Liver (tissue), 8 donors: ENCODE measurements at regions not wholly inside any gene's neighbourhood (a gene's known extent, or its start where the extent isn't known, plus 50 kb on each side); places are given as distances from the start of the nearest gene placed in this dataset.

Experiments
- DNase-seq: peaks from one replicate; pipeline ENCODE4 v3.0.0-alpha.2; 2017; ENCODE audit warnings: low spot score
- H3K27ac ChIP-seq, 2 donors: one replicate each; pipeline ENCODE4 v1.7.0; 2013; ENCODE audit warnings: inconsistent platforms in 2 of 2, low read length in 2 of 2, control low read depth in 1 of 2, low read depth in 1 of 2, mild to moderate bottlenecking in 1 of 2
- H3K27me3 ChIP-seq, 4 donors: one replicate each; pipeline versions ENCODE4 v1.6.1 to v1.7.0; 2013; ENCODE audit warnings: low read length in 3 of 4, inconsistent platforms in 1 of 4, mild to moderate bottlenecking in 1 of 4, moderate library complexity in 1 of 4; ENCODE audit not compliant: control insufficient read depth in 4 of 4, insufficient read depth in 4 of 4
- H3K36me3 ChIP-seq, 4 donors: one replicate each; pipeline versions ENCODE4 v1.6.1 to v1.7.0; 2013; ENCODE audit warnings: low read length in 3 of 4, mild to moderate bottlenecking in 3 of 4, low read depth in 1 of 4, moderate library complexity in 1 of 4; ENCODE audit not compliant: control insufficient read depth in 4 of 4, insufficient read depth in 3 of 4
- H3K4me1 ChIP-seq, 4 donors: one replicate each; pipeline versions ENCODE4 v1.6.1 to v1.7.0; 2013; ENCODE audit warnings: low read length in 3 of 4, mild to moderate bottlenecking in 3 of 4, moderate library complexity in 1 of 4; ENCODE audit not compliant: control insufficient read depth in 4 of 4, insufficient read depth in 4 of 4
- H3K4me3 ChIP-seq, 3 donors: one replicate each; pipeline versions ENCODE4 v1.6.1 to v1.7.0; 2013; ENCODE audit warnings: low read length in 3 of 3, control low read depth in 1 of 3, low read depth in 1 of 3, mild to moderate bottlenecking in 1 of 3
- H3K9ac ChIP-seq, 2 donors: one replicate each; pipeline ENCODE4 v1.7.0; 2013; ENCODE audit warnings: low read length in 2 of 2, mild to moderate bottlenecking in 2 of 2, moderate library complexity in 2 of 2, control low read depth in 1 of 2, low read depth in 1 of 2
- H3K9me3 ChIP-seq, 4 donors: one replicate each; pipeline versions ENCODE4 v1.6.1 to v1.7.0; 2013; ENCODE audit warnings: low read length in 3 of 4; ENCODE audit not compliant: control insufficient read depth in 4 of 4
- CTCF ChIP-seq: fragments of 150-350 bp; IDR thresholded peaks from 2 replicates; pipeline ENCODE4 v1.5.1; 2017; ENCODE audit warnings: improper control_type of control experiment, low read depth, low read length; ENCODE audit not compliant: missing input control
- FOXA1 ChIP-seq: IDR thresholded peaks from 2 replicates; pipeline ENCODE4 v1.6.1; 2016; ENCODE audit warnings: antibody characterized with exemption
- FOXA2 ChIP-seq: IDR thresholded peaks from 2 replicates; pipeline ENCODE4 v1.6.1; 2016; ENCODE audit warnings: antibody characterized with exemption
- GABPA ChIP-seq, 2 donors: IDR thresholded peaks in 1 of 2; conservative IDR thresholded peaks in 1 of 2; 2 replicates each; pipeline ENCODE4 v1.6.1; 2016; ENCODE audit warnings: antibody characterized with exemption in 2 of 2, mild to moderate bottlenecking in 1 of 2, moderate library complexity in 1 of 2
- HNF4A ChIP-seq, 2 donors: conservative IDR thresholded peaks; 2 replicates each; pipeline ENCODE4 v1.6.1; 2016; ENCODE audit warnings: antibody characterized with exemption in 2 of 2, mild to moderate bottlenecking in 2 of 2
- HNF4G ChIP-seq: IDR thresholded peaks from 2 replicates; pipeline ENCODE4 v1.6.1; 2016; ENCODE audit warnings: antibody characterized with exemption
- JUND ChIP-seq, 2 donors: IDR thresholded peaks; 2 replicates each; pipeline ENCODE4 v1.6.1; 2016; ENCODE audit warnings: antibody characterized with exemption in 2 of 2
- MAX ChIP-seq: IDR thresholded peaks from 2 replicates; pipeline ENCODE4 v1.6.1; 2016; ENCODE audit warnings: antibody characterized with exemption
- NR2F2 ChIP-seq: IDR thresholded peaks from 2 replicates; pipeline ENCODE4 v1.6.1; 2016; ENCODE audit warnings: antibody characterized with exemption
- RAD21 ChIP-seq, 2 donors: IDR thresholded peaks; 2 replicates each; pipeline ENCODE4 v1.6.1; 2016; ENCODE audit warnings: antibody characterized with exemption in 2 of 2, mild to moderate bottlenecking in 2 of 2
- REST ChIP-seq: IDR thresholded peaks from 2 replicates; pipeline ENCODE4 v1.6.1; 2016; ENCODE audit warnings: antibody characterized with exemption, mild to moderate bottlenecking
- TAF1 ChIP-seq: conservative IDR thresholded peaks from 2 replicates; pipeline ENCODE4 v1.6.1; 2016; ENCODE audit warnings: antibody characterized with exemption, mild to moderate bottlenecking
- YY1 ChIP-seq: IDR thresholded peaks from 2 replicates; pipeline ENCODE4 v1.6.1; 2016; ENCODE audit warnings: antibody characterized with exemption, mild to moderate bottlenecking
- WGBS: extraction: QIAGEN DNeasy Blood & Tissue Kit; methylation state at CpG from one replicate; pipeline ENCODE4 v1.1.7; 2013; 5-methylcytosine and 5-hydroxymethylcytosine counted together
- TF ChIP-seq, protein P1 (sequence below): IDR thresholded peaks from 2 replicates; pipeline ENCODE4 v1.6.1; 2016; ENCODE audit warnings: antibody characterized with exemption
- donor health status: healthy.
- donor health status: healthy.
- donor health status: healthy.
- donor health status: healthy.
- donor health status: healthy.

DNA sequence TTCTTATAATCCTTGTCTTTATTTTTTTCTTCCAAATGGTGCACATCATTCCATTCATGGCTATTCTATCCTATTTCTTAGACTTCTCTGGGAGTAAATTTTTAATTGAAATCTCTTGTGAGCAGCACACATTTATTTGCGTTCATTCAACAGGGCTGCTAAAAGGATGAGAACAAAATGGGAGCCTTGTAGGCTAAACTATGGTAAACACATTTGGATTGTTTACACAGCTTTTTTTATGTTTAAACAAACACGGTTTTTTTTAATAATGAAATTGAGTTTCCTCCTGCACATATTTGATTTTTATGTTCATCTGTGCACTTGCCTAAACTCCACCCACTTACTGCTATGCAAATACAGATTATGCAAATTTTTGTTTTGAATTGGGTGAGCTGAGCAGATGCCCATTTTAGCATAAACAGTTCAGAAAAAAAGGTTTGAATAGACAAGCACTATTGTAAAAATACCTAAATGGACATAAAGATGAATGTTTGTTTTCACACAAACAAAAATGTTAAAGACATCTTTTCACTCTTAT lies 92.0 kb downstream of the OLIG3 start:
- Histone ChIP-seq H3K4me1 (peaks cover 2 to 18% (median 14%) of the 10 kb centered on the region in 4 donors), H3K9me3 (no peaks in the 10 kb centered on the region), H3K4me3 (no peak overlapping the region), H3K9ac (no peak overlapping the region), H3K27ac (no peak overlapping the region), H3K36me3 (no peaks in the 10 kb centered on the region), H3K27me3 (no peaks in the 10 kb centered on the region)
- no peak for DNase-seq
- WGBS, result 60% methylated on average over 2 of the region's 2 CpGs
- no peak for TF ChIP-seq FOXA1
- no peak for TF ChIP-seq YY1
- TF ChIP-seq HNF4G, result no peak
- TF ChIP-seq, protein P1, sequence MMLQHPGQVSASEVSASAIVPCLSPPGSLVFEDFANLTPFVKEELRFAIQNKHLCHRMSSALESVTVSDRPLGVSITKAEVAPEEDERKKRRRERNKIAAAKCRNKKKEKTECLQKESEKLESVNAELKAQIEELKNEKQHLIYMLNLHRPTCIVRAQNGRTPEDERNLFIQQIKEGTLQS, result no peak

DNA sequence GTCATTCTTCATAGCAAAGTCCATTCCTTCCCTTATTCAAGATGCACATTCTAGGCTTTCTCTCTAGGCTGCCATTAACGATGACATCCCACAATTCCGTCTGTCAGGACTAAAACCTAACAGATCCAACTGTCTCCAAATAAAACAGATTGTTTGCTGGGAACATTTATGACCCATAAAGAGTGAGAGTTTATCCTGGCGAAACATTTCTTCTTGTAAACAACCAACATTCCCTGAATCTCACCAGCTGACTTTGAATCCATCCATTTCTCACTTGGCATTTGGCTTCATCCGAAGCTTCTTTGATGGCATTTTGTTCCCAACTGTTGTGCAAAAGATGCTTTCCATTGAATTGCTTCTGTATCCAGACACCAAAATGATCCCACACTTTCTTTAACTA lies 93.1 kb downstream of the OLIG3 start:
- Histone ChIP-seq H3K9me3 (no peaks in the 10 kb centered on the region), H3K4me1 (peaks cover 2 to 18% (median 14%) of the 10 kb centered on the region in 4 donors), H3K27ac (no peak overlapping the region), H3K36me3 (no peaks in the 10 kb centered on the region), H3K27me3 (no peaks in the 10 kb centered on the region), H3K9ac (no peak overlapping the region), H3K4me3 (no peak overlapping the region)
- TF ChIP-seq REST (no peak), JUND (IDR thresholded peaks at IDR 0.05) (no peak), HNF4A (conservative IDR thresholded peaks at IDR 0.05) (no peak), HNF4G (no peak), FOXA2 (no peak), TAF1 (no peak), CTCF (no peak), NR2F2 (no peak), MAX (no peak), GABPA (IDR thresholded peaks at IDR 0.05 in 1 of 2, conservative IDR thresholded peaks at IDR 0.05 in 1 of 2) (no peak), RAD21 (IDR thresholded peaks at IDR 0.05) (no peak)
- no peak for DNase-seq
- WGBS, result 92% methylated on average over 4 of the region's 4 CpGs
